HEK293 (cell line): ENCODE measurements at regions not wholly inside any gene's neighbourhood (a gene's known extent, or its start where the extent isn't known, plus 50 kb on each side); places are given as distances from the start of the nearest gene placed in this dataset.
"Not testable (repeated sequence)": the region's sequence is repeated elsewhere in the genome, so short reads cannot be mapped to it uniquely, and the experiment has no call there.

Experiments used
- CTCF ChIA-PET: fragments of 350-600 bp; formaldehyde crosslinking; extraction: SDS; loops from one replicate; lab custom pipeline; 2021; ENCODE audit warnings: antibody characterized with exemption; lab: Yijun Ruan, JAX
- POLR2A ChIA-PET: fragments of 300-600 bp; formaldehyde crosslinking; extraction: SDS; loops from one replicate; lab custom pipeline; 2020; ENCODE audit warnings: antibody characterized with exemption, inconsistent platforms; lab: Yijun Ruan, JAX
- H3K27ac ChIP-seq: fragments of 200-500 bp; sonication (Bioruptor generic); 2 replicates; pipeline ENCODE4 v1.5.1; 2014; ENCODE audit warnings: low read depth, low read length, control low read depth, inconsistent platforms; ENCODE audit errors: extremely low read depth
- H3K36me3 ChIP-seq, 2 experiments: fragments of 200-500 bp in 1 of 2; sonication (Bioruptor generic) in 1 of 2; 1 replicate in 1 of 2; 2 replicates in 1 of 2; pipeline ENCODE4 v1.5.1; 2014 to 2017; ENCODE audit warnings: inconsistent platforms in 2 of 2, low read length in 2 of 2; ENCODE audit not compliant: control insufficient read depth in 2 of 2, insufficient read depth in 1 of 2
- H3K4me1 ChIP-seq: fragments of 200-500 bp; sonication (Bioruptor generic); 2 replicates; pipeline ENCODE4 v1.5.1; 2014; ENCODE audit warnings: mild to moderate bottlenecking, low read length, inconsistent platforms; ENCODE audit not compliant: control insufficient read depth, insufficient read depth
- H3K4me3 ChIP-seq: 2 replicates; pipeline ENCODE4 v1.5.1; 2011; ENCODE audit warnings: low read depth, mild to moderate bottlenecking, control low read depth, low read length, moderate library complexity
- H3K9me3 ChIP-seq: fragments of 200-500 bp; sonication (Bioruptor generic); 2 replicates; pipeline ENCODE4 v1.5.1; 2014; ENCODE audit warnings: low read depth, low read length, inconsistent platforms; ENCODE audit not compliant: control insufficient read depth, insufficient read depth
- GLIS1 ChIP-seq: fragments of 450-650 bp; formaldehyde crosslinking; IDR thresholded peaks from 2 replicates; pipeline ENCODE4 v1.5.1; 2016; ENCODE audit warnings: missing biosample characterization, missing genetic modification characterization
- SP2 ChIP-seq: fragments of 450-650 bp; formaldehyde crosslinking; IDR thresholded peaks from 2 replicates; pipeline ENCODE4 v1.5.1; 2016; ENCODE audit warnings: missing biosample characterization, missing genetic modification characterization
- ZNF138 ChIP-seq: fragments of 450-650 bp; formaldehyde crosslinking; IDR thresholded peaks from 2 replicates; pipeline ENCODE4 v1.5.1; 2016; ENCODE audit warnings: missing biosample characterization, missing genetic modification characterization, borderline replicate concordance
- ZNF221 ChIP-seq: fragments of 450-650 bp; formaldehyde crosslinking; IDR thresholded peaks from 2 replicates; pipeline ENCODE4 v1.5.1; 2017; ENCODE audit warnings: missing biosample characterization, missing genetic modification characterization, borderline replicate concordance
- ZNF366 ChIP-seq: fragments of 450-650 bp; formaldehyde crosslinking; conservative IDR thresholded peaks from 2 replicates; pipeline ENCODE4 v1.5.1; 2016; ENCODE audit warnings: missing biosample characterization, missing genetic modification characterization
- ZNF585B ChIP-seq: fragments of 450-650 bp; formaldehyde crosslinking; IDR thresholded peaks from 2 replicates; pipeline ENCODE4 v1.5.1; 2016; ENCODE audit warnings: missing biosample characterization, missing genetic modification characterization
- ZNF629 ChIP-seq: fragments of 450-650 bp; formaldehyde crosslinking; IDR thresholded peaks from 2 replicates; pipeline ENCODE4 v1.5.1; 2017; ENCODE audit warnings: missing biosample characterization, missing genetic modification characterization
- ZNF768 ChIP-seq: fragments of 450-650 bp; formaldehyde crosslinking; IDR thresholded peaks from 2 replicates; pipeline ENCODE4 v1.5.1; 2018; ENCODE audit warnings: missing biosample characterization, mild to moderate bottlenecking, missing genetic modification characterization
- ZXDB ChIP-seq: fragments of 450-650 bp; formaldehyde crosslinking; IDR thresholded peaks from 2 replicates; pipeline ENCODE4 v1.5.1; 2016; ENCODE audit warnings: missing biosample characterization, missing genetic modification characterization
- TF ChIP-seq, protein P1 (sequence below): fragments of 450-650 bp; formaldehyde crosslinking; IDR thresholded peaks from 2 replicates; pipeline ENCODE4 v1.5.1; 2016; ENCODE audit warnings: missing biosample characterization, missing genetic modification characterization
- TF ChIP-seq, protein P2 (sequence below): fragments of 450-650 bp; formaldehyde crosslinking; IDR thresholded peaks from 2 replicates; pipeline ENCODE4 v1.5.1; 2016; ENCODE audit warnings: missing biosample characterization, missing genetic modification characterization
- TF ChIP-seq, protein P3 (sequence below): fragments of 450-650 bp; formaldehyde crosslinking; IDR thresholded peaks from 2 replicates; pipeline ENCODE4 v1.5.1; 2017; ENCODE audit warnings: missing biosample characterization, mild to moderate bottlenecking, missing genetic modification characterization, moderate library complexity
- TF ChIP-seq, protein P4 (sequence below): fragments of 450-650 bp; formaldehyde crosslinking; IDR thresholded peaks from 2 replicates; pipeline ENCODE4 v1.5.1; 2016; ENCODE audit warnings: missing biosample characterization, missing genetic modification characterization

DNA sequence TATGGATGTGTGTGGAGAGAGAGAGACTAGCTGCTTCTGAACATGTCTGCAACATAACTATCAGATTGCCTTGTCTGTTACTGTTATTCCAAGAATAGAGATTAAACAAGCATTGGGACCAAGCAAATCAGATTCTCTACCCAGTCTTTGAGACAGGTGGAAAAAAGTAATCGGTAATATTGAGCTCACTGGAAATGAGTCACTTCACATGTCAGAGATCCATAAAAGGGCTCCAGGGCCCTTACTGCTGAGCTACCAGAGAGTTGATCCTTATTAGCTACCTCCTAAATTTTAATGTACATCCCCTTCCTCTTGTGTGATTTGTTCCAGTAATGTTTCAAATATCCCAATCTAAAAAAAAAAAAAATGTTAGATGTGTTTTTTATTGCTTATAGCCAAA is 2118.0 kb downstream of the PCDH9 start (continued):
- TF ChIP-seq, protein P1, sequence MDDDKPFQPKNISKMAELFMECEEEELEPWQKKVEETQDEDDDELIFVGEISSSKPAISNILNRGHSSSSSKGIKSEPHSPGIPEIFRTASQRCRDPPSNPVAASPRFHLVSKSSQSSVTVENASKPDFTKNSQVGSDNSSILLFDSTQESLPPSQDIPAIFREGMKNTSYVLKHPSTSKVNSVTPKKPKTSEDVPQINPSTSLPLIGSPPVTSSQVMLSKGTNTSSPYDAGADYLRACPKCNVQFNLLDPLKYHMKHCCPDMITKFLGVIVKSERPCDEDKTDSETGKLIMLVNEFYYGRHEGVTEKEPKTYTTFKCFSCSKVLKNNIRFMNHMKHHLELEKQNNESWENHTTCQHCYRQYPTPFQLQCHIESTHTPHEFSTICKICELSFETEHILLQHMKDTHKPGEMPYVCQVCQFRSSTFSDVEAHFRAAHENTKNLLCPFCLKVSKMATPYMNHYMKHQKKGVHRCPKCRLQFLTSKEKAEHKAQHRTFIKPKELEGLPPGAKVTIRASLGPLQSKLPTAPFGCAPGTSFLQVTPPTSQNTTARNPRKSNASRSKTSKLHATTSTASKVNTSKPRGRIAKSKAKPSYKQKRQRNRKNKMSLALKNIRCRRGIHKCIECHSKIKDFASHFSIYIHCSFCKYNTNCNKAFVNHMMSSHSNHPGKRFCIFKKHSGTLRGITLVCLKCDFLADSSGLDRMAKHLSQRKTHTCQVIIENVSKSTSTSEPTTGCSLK, result no peak

DNA sequence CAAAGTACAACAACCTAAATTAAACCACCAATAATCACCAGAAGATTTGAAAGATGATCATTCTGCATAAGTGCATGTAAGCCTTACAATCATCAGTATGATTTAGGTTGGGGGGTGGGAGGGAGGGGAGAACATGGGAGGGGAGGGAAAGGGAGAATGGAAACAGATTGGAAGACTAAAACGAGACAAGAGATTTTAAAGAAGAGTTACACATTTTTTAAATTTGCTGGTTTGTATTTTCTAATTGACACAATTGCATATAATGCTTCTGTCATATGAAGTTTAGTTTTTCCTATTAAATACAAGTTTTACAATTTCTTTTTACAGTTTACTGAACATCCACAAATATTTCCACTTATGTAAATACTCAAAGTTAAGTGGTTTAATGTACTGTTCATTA is 2118.9 kb downstream of the PCDH9 start:
- Histone ChIP-seq H3K27ac (no peak overlapping the region), H3K9me3 (no peaks in the 10 kb centered on the region), H3K36me3 (no peaks in the 10 kb centered on the region), H3K4me1 (no peaks in the 10 kb centered on the region), H3K4me3 (no peak overlapping the region)
- TF ChIP-seq ZNF138, result no peak
- TF ChIP-seq ZNF221 (tag by site-specific recombination), result no peak
- CTCF ChIA-PET, result no interaction called here
- POLR2A ChIA-PET, result no interaction called here

DNA sequence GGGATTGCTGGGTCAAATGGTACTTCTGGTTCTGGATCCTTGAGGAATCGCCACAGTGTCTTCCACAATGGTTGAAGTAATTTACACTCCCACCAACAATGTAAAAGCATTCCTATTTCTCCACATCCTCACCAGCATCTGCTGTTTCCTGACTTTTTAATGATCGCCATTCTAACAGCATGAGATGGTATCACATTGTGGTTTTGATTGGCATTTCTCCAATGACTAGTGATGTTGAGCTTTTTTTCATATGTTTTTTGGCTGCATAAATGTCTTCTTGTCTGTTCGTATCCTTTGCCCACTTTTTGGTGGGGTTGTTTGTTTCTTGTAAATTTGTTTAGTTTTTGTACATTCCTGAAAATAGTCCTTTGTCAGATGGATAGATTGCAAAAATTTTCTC is 2125.7 kb downstream of the PCDH9 start:
- H3K4me3 ChIP-seq, H3K36me3 ChIP-seq, H3K4me1 ChIP-seq, H3K27ac ChIP-seq, H3K9me3 ChIP-seq, POLR2A ChIA-PET: not testable (repeated sequence)
- CTCF ChIA-PET, result interaction anchor here (0.9 kb wide), 1 partner anchor 1336 kb away, joined by 3 read pairs; no protein-coding TSS in a partner anchor

DNA sequence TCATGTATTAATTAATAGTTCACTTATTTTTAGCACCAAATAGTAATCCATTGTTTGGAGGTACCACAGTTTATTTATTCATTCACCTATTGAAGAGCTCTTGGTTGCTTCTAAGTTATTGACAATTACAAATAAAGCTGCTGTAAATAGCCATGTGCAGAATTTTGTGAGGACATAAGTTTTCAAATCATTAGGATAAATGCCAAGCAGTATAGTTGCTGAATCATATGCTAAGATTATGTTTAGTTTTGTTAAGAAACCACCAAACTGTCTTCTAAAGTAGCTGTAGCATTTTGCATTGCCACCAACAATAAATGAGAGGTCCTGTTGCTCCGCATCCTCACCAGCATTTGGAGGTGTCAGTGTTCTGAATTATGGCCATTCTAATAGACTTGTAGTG is 2126.8 kb downstream of the PCDH9 start:
- H3K9me3 ChIP-seq, result no peaks in the 10 kb centered on the region
- no peak overlapping the region for H3K27ac ChIP-seq
- no peaks in the 10 kb centered on the region for H3K36me3 ChIP-seq
- CTCF ChIA-PET, result no interaction called here
- no peak overlapping the region for H3K4me3 ChIP-seq
- no peaks in the 10 kb centered on the region for H3K4me1 ChIP-seq
- POLR2A ChIA-PET, result no interaction called here
- TF ChIP-seq ZNF629 (tag by site-specific recombination), result no peak
- no peak for TF ChIP-seq GLIS1 (tag by site-specific recombination)
- TF ChIP-seq ZNF366 (tag by site-specific recombination), result no peak
- TF ChIP-seq ZNF768, result no peak

DNA sequence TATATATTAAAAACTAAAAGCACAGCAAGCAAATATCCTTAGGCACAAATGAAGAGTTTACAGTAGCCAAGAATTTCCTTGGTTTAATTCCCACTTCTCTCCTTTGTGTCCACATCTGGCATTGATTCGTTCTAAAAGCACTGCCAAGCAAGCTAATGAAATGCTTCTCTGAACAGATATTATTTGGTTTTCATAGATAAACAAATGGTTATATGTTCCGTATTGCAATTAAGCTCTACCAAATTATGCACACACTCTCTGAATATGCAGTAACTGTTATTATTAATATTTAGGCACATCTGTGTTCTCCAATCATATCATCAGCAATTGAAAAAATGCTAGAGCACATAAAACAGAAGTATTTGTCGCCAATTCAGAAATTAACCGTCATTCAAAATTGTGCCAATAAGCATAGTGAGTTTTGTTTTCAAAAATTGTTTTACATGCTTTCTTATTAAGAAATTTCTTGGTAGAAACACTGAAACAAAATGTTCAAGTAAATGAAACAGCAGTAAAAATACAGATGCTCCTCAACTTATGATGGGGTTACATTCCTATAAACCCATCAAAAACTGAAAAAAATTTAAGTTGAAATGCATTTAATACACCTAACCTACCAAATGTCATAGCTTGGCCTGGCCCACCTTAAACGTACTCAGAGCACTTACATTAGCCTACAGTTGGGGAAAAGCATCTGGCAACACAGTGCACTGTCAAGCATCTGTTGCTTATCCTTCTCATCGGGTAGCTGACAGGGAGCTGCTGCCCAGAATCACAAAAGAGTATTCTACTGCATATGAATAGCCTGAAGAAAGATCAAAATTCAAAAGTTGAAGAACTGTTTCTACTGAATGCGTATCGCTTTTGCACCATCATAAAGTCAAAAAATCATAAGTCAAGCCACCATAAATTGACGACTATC is 2134.7 kb downstream of the PCDH9 start:
- Histone ChIP-seq H3K4me1 (no peaks in the 10 kb centered on the region), H3K27ac (no peak overlapping the region), H3K9me3 (no peaks in the 10 kb centered on the region), H3K36me3 (no peaks in the 10 kb centered on the region), H3K4me3 (no peak overlapping the region)
- ChIA-PET POLR2A (no interaction called here), CTCF (no interaction called here)
- TF ChIP-seq, protein P2, sequence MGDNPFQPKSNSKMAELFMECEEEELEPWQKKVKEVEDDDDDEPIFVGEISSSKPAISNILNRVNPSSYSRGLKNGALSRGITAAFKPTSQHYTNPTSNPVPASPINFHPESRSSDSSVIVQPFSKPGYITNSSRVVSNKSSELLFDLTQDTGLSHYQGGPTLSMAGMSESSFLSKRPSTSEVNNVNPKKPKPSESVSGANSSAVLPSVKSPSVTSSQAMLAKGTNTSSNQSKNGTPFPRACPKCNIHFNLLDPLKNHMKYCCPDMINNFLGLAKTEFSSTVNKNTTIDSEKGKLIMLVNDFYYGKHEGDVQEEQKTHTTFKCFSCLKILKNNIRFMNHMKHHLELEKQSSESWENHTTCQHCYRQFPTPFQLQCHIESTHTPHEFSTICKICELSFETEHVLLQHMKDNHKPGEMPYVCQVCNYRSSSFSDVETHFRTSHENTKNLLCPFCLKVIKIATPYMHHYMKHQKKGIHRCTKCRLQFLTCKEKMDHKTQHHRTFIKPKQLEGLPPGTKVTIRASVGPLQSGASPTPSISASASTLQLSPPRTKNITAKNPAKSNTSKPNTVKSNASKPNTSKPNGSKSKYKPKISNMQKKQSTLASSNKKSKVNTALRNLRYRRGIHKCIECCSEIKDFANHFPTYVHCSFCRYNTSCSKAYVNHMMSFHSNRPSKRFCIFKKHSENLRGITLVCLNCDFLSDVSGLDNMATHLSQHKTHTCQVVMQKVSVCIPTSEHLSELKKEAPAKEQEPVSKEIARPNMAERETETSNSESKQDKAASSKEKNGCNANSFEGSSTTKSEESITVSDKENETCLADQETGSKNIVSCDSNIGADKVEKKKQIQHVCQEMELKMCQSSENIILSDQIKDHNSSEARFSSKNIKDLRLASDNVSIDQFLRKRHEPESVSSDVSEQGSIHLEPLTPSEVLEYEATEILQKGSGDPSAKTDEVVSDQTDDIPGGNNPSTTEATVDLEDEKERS (tag by site-specific recombination), result no peak
- TF ChIP-seq, protein P3, sequence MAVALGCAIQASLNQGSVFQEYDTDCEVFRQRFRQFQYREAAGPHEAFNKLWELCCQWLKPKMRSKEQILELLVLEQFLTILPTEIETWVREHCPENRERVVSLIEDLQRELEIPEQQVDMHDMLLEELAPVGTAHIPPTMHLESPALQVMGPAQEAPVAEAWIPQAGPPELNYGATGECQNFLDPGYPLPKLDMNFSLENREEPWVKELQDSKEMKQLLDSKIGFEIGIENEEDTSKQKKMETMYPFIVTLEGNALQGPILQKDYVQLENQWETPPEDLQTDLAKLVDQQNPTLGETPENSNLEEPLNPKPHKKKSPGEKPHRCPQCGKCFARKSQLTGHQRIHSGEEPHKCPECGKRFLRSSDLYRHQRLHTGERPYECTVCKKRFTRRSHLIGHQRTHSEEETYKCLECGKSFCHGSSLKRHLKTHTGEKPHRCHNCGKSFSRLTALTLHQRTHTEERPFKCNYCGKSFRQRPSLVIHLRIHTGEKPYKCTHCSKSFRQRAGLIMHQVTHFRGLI (tag by site-specific recombination), result no peak
- TF ChIP-seq ZNF138 (no peak), SP2 (tag by site-specific recombination) (no peak), ZXDB (tag by site-specific recombination) (no peak), ZNF585B (no peak)
- TF ChIP-seq, protein P4, sequence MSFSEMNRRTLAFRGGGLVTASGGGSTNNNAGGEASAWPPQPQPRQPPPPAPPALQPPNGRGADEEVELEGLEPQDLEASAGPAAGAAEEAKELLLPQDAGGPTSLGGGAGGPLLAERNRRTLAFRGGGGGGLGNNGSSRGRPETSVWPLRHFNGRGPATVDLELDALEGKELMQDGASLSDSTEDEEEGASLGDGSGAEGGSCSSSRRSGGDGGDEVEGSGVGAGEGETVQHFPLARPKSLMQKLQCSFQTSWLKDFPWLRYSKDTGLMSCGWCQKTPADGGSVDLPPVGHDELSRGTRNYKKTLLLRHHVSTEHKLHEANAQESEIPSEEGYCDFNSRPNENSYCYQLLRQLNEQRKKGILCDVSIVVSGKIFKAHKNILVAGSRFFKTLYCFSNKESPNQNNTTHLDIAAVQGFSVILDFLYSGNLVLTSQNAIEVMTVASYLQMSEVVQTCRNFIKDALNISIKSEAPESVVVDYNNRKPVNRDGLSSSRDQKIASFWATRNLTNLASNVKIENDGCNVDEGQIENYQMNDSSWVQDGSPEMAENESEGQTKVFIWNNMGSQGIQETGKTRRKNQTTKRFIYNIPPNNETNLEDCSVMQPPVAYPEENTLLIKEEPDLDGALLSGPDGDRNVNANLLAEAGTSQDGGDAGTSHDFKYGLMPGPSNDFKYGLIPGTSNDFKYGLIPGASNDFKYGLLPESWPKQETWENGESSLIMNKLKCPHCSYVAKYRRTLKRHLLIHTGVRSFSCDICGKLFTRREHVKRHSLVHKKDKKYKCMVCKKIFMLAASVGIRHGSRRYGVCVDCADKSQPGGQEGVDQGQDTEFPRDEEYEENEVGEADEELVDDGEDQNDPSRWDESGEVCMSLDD (tag by site-specific recombination), result no peak
